Adrenal gland (tissue), 5 donors: ENCODE measurements at regions not wholly inside any gene's neighbourhood (a gene's known extent, or its start where the extent isn't known, plus 50 kb on each side); places are given as distances from the start of the nearest gene placed in this dataset.

ENCODE experiments used
- POLR2A ChIP-seq, 2 donors: fragments of 450-650 bp; IDR thresholded peaks; one replicate each; pipeline ENCODE4 v1.6.1; 2017; ENCODE audit warnings: antibody characterized with exemption in 2 of 2, mild to moderate bottlenecking in 2 of 2, moderate library complexity in 1 of 2
- TF ChIP-seq, protein P1 (sequence below), 6 experiments: fragments of 450-650 bp in 4 of 6; fragments of 200-600 bp in 2 of 6; sonication (generic) in 1 of 6; IDR thresholded peaks; 1 replicate in 5 of 6; 2 replicates in 1 of 6; pipeline versions ENCODE4 v1.5.1 to v1.8.0; 2016 to 2021; ENCODE audit warnings: antibody characterized with exemption in 6 of 6, mild to moderate bottlenecking in 2 of 6, moderate library complexity in 1 of 6
- donor health status: DM: no; HTN: no; CAD: no.

DNA sequence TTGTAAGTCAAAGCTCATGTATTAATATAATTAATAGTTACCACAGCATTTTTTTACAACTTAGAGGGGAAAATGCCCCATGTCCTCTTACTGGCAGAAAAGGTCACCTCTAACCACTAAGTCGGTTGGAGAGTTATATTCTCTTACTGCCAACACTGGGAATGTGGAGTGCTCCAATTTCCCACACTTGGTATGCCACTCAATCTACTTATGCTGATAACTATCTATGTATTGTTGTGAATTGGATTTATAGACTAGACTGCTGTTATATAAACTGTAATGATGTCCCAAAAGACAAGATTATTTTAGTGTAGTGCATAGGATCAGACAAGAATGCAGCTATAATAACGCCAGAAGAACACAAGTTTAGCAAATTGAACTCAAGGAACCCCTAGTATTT is 2385.2 kb upstream of the C9orf72 start:
- TF ChIP-seq POLR2A (IDR thresholded peaks at IDR 0.05) = no peak
- TF ChIP-seq, protein P1, sequence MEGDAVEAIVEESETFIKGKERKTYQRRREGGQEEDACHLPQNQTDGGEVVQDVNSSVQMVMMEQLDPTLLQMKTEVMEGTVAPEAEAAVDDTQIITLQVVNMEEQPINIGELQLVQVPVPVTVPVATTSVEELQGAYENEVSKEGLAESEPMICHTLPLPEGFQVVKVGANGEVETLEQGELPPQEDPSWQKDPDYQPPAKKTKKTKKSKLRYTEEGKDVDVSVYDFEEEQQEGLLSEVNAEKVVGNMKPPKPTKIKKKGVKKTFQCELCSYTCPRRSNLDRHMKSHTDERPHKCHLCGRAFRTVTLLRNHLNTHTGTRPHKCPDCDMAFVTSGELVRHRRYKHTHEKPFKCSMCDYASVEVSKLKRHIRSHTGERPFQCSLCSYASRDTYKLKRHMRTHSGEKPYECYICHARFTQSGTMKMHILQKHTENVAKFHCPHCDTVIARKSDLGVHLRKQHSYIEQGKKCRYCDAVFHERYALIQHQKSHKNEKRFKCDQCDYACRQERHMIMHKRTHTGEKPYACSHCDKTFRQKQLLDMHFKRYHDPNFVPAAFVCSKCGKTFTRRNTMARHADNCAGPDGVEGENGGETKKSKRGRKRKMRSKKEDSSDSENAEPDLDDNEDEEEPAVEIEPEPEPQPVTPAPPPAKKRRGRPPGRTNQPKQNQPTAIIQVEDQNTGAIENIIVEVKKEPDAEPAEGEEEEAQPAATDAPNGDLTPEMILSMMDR (IDR thresholded peaks at IDR 0.05) = no peak
